Stomach (tissue), 8 donors: ENCODE measurements at regions not wholly inside any gene's neighbourhood (a gene's known extent, or its start where the extent isn't known, plus 50 kb on each side); places are given as distances from the start of the nearest gene placed in this dataset.

Source experiments
- DNase-seq, 2 donors: peaks; one replicate each; pipeline versions ENCODE4 v3.0.0 to v3.0.0-alpha.2; 2013 to 2019
- H3K27ac ChIP-seq, 5 donors: fragments of 200-600 bp in 4 of 5; sonication (generic) in 4 of 5; one replicate each; pipeline ENCODE4 v1.5.1; 2013 to 2019; ENCODE audit warnings: mild to moderate bottlenecking in 1 of 5, moderate library complexity in 1 of 5
- H3K27me3 ChIP-seq, 3 donors: fragments of 200-600 bp; sonication (generic); one replicate each; pipeline ENCODE4 v1.5.1; 2017 to 2019; ENCODE audit warnings: mixed run types in 1 of 3
- H3K36me3 ChIP-seq, 4 donors: fragments of 200-600 bp; sonication (generic); 1 replicate in 3 of 4; 2 replicates in 1 of 4; pipeline ENCODE4 v1.5.1; 2016 to 2019
- H3K4me1 ChIP-seq, 4 donors: fragments of 200-600 bp; sonication (generic); one replicate each; pipeline ENCODE4 v1.5.1; 2016 to 2019
- H3K4me3 ChIP-seq, 4 donors: fragments of 200-600 bp; sonication (generic) in 3 of 4; one replicate each; pipeline ENCODE4 v1.5.1; 2016 to 2019; ENCODE audit warnings: mild to moderate bottlenecking in 1 of 4
- H3K9me3 ChIP-seq, 4 donors: fragments of 200-600 bp; sonication (generic); one replicate each; pipeline ENCODE4 v1.5.1; 2016 to 2019
- EP300 ChIP-seq: sonication (generic); formaldehyde crosslinking; IDR thresholded peaks from one replicate; pipeline ENCODE4 v1.6.1; 2017; ENCODE audit warnings: antibody characterized with exemption
- POLR2A ChIP-seq, 4 donors: fragments of 450-650 bp; IDR thresholded peaks; one replicate each; pipeline ENCODE4 v1.6.1; 2016; ENCODE audit warnings: antibody characterized with exemption in 4 of 4, control low read depth in 2 of 4, mild to moderate bottlenecking in 1 of 4, moderate library complexity in 1 of 4
- POLR2AphosphoS5 ChIP-seq, 3 donors: sonication (generic); formaldehyde crosslinking; IDR thresholded peaks; one replicate each; pipeline ENCODE4 v1.6.1; 2016; ENCODE audit warnings: antibody characterized with exemption in 3 of 3
- WGBS, 5 donors: extraction: QIAGEN DNeasy Blood & Tissue Kit in 3 of 5; methylation state at CpG; one replicate each; pipeline versions ENCODE4 v1.1.5 to v1.1.7; 2013 to 2018; 5-methylcytosine and 5-hydroxymethylcytosine counted together
- intact Hi-C: fragments of 100-400 bp; cut with DNase I; formaldehyde crosslinking; loops from one replicate; pipeline ENCODE4 v1.15.1; 2023; ENCODE audit warnings: low total_unique reads
- TF ChIP-seq, protein P1 (sequence below), 7 experiments: fragments of 450-650 bp in 4 of 7; fragments of 200-600 bp in 3 of 7; sonication (generic) in 3 of 7; IDR thresholded peaks; one replicate each; pipeline ENCODE4 v1.5.1; 2016 to 2019; ENCODE audit warnings: antibody characterized with exemption in 7 of 7, control low read depth in 2 of 7, mild to moderate bottlenecking in 1 of 7
- donor health status: healthy with polysubstance abuse.
- donor health status: Bipolar disorder and iron deficiency.
- donor health status: healthy.

DNA sequence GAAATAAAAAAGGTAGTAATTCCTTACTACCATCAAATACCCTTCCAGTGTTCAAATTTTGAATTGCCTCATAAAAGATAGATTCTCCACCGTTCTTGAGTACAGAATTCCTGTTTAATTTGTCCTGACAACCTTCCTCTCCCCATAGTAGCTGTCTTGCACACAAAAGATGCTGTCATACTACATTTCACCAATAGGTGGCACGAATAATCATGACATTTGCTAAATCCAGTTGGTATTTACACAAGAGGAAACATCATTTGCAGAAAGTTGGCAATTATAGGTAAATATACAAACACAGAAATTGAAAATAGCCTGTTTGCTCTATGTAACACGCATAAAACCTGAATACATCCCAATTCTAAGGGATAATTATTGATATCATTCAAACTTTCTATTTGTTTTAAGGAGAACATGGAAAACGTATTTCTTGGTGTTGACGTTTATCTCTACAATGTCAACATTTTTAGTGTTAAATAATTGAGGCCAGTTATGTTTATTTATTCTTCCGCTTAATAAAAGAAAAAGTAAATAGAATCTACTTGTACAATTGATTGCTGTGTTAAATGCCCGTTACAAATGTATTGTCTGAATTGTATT is 58.3 kb upstream of the CLDN10 start:
- H3K4me1 ChIP-seq: peaks cover 0 to 17% (median 5%) of the 10 kb centered on the region in 4 donors
- peak in 1 of 2 donors; percentile 80 for DNase-seq
- no peak overlapping the region for H3K4me3 ChIP-seq
- intact Hi-C loops: no loop called here
- H3K27me3 ChIP-seq: no peaks in the 10 kb centered on the region
- H3K36me3 ChIP-seq: no peaks in the 10 kb centered on the region
- WGBS, 5 donors: 16 to 31% (median 26%) methylated on average over 7 of the region's 7 CpGs
- H3K27ac ChIP-seq: no peak overlapping the region
- H3K9me3 ChIP-seq: peaks cover 3 to 11% (median 6%) of the 10 kb centered on the region in 4 donors
- TF ChIP-seq EP300: no peak
- TF ChIP-seq, protein P1, sequence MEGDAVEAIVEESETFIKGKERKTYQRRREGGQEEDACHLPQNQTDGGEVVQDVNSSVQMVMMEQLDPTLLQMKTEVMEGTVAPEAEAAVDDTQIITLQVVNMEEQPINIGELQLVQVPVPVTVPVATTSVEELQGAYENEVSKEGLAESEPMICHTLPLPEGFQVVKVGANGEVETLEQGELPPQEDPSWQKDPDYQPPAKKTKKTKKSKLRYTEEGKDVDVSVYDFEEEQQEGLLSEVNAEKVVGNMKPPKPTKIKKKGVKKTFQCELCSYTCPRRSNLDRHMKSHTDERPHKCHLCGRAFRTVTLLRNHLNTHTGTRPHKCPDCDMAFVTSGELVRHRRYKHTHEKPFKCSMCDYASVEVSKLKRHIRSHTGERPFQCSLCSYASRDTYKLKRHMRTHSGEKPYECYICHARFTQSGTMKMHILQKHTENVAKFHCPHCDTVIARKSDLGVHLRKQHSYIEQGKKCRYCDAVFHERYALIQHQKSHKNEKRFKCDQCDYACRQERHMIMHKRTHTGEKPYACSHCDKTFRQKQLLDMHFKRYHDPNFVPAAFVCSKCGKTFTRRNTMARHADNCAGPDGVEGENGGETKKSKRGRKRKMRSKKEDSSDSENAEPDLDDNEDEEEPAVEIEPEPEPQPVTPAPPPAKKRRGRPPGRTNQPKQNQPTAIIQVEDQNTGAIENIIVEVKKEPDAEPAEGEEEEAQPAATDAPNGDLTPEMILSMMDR (IDR thresholded peaks at IDR 0.05): peak in 5 of 7 experiments; percentile 56 to 71 (median 68)

DNA sequence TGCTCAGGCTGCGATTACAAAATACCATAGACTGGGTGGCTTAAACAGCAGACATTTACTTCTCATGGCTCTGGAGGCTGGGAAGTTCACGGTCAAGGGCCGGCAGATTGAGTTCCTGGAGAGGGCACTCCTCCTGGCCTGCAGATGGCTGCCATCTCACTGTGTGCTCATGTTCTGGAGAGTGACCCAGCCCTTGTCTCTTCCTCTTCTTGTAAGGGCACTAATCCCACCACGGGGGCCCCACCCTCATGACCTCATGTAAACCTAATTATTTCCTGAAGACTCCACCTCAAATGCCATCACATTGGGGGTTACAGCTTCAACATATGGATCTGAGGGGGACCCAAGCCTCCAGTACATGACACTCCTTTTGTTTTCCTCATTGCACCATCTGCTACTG is 56.0 kb upstream of the CLDN10 start:
- no peak for TF ChIP-seq POLR2AphosphoS5 (IDR thresholded peaks at IDR 0.05)
- TF ChIP-seq, protein P1 (IDR thresholded peaks at IDR 0.05): no peak
- TF ChIP-seq EP300: no peak
- TF ChIP-seq POLR2A (IDR thresholded peaks at IDR 0.05): no peak
- H3K27ac ChIP-seq: no peak overlapping the region
- no peaks in the 10 kb centered on the region for H3K36me3 ChIP-seq
- H3K27me3 ChIP-seq: no peaks in the 10 kb centered on the region
- DNase-seq: no peak
- intact Hi-C loops: no loop called here
- no peak overlapping the region for H3K4me3 ChIP-seq
- peaks cover 0 to 17% (median 5%) of the 10 kb centered on the region in 4 donors for H3K4me1 ChIP-seq
- 76 to 97% (median 83%) methylated on average over 4 of the region's 4 CpGs for WGBS, 5 donors
- H3K9me3 ChIP-seq: peaks cover 0 to 6% (median 5%) of the 10 kb centered on the region in 4 donors

DNA sequence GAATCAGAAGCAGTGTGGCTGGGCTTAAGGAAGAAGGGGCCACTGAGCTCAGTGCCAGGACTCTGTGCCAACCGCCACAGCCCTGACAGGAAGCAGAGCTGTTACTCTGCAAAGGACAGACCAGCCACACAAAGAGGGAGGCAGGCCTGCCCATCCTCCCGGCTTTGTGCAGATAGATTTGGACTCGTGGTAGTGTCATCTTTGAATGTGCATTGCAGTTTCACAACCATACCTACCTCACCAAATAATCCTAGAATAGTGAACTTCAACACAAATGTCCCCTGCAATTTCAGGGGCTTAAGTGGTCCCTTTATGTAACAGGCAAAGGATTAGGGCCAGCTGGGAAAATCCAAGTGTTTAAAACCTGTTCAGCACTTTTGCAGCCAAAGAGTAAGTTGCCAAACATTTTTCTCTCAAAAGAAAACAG is 55.1 kb upstream of the CLDN10 start:
- Histone ChIP-seq H3K4me3 (no peak overlapping the region), H3K4me1 (peaks cover 0 to 17% (median 5%) of the 10 kb centered on the region in 4 donors), H3K27me3 (no peaks in the 10 kb centered on the region), H3K27ac (no peak overlapping the region), H3K36me3 (no peaks in the 10 kb centered on the region), H3K9me3 (peaks cover 0 to 6% (median 5%) of the 10 kb centered on the region in 4 donors)
- WGBS, 5 donors: 34 to 48% (median 42%) methylated on average over 3 of the region's 3 CpGs
- intact Hi-C loops: no loop called here
- TF ChIP-seq, protein P1 (IDR thresholded peaks at IDR 0.05): no peak
- TF ChIP-seq POLR2AphosphoS5 (IDR thresholded peaks at IDR 0.05): no peak
- no peak for TF ChIP-seq POLR2A (IDR thresholded peaks at IDR 0.05)
- no peak for TF ChIP-seq EP300
- DNase-seq: peak in 1 of 2 donors; percentile 31

DNA sequence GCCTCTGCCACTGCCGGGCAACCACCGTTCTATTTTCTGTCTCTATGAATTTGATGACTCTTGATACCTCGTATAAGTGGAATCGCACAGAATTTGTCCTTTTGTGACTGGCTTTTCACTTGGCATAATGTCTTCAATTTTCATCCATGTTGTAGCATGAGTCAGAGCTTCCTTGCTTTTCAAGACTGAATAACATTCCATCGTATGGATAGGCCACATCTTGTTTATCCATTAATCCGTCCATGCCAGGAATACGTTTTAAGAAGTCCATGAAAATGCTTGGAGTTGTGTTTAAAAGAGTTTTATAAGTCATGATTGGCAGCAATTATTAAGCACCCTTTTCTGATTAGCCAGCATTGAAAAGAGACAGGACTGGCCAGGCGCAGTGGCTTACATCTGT is 53.6 kb upstream of the CLDN10 start:
- WGBS, 5 donors: 81 to 93% (median 87%) methylated on average over 8 of the region's 8 CpGs
- H3K27ac ChIP-seq: no peak overlapping the region
- TF ChIP-seq EP300: no peak
- TF ChIP-seq, protein P1 (IDR thresholded peaks at IDR 0.05): no peak
- no peak for TF ChIP-seq POLR2AphosphoS5 (IDR thresholded peaks at IDR 0.05)
- TF ChIP-seq POLR2A (IDR thresholded peaks at IDR 0.05): no peak
- H3K4me1 ChIP-seq: peaks cover 0 to 14% (median 5%) of the 10 kb centered on the region in 4 donors
- no peaks in the 10 kb centered on the region for H3K27me3 ChIP-seq
- H3K36me3 ChIP-seq: no peaks in the 10 kb centered on the region
- H3K9me3 ChIP-seq: peaks cover 0 to 6% (median 5%) of the 10 kb centered on the region in 4 donors
- no peak for DNase-seq
- H3K4me3 ChIP-seq: no peak overlapping the region
- intact Hi-C loops: no loop called here
